ENCODE measurements at regions not wholly inside any gene's neighbourhood (a gene's known extent, or its start where the extent isn't known, plus 50 kb on each side); places are given as distances from the start of the nearest gene placed in this dataset.
"Not testable (repeated sequence)": the region's sequence is repeated elsewhere in the genome, so short reads cannot be mapped to it uniquely, and the experiment has no call there.

GRCh38 chr3:171979081-171979480, 60.3 kb upstream of the FNDC3B start:
- no peak for DNase-seq (ENCODE audit: low read depth in 4 of 4, low spot score in 3 of 4)

- DNase-seq (ENCODE audit: low read depth in 4 of 4, low spot score in 3 of 4) = no peak
Measured at GRCh38 chr3:171980578-171981270, 58.7 kb upstream of the FNDC3B start.

GRCh38 chr3:171981271-171981605, 58.1 kb upstream of the FNDC3B start:
- no peak for DNase-seq (ENCODE audit: low read depth in 4 of 4, low spot score in 3 of 4)

GRCh38 chr3:171982828-171983227, 56.5 kb upstream of the FNDC3B start:
- no peak for DNase-seq (ENCODE audit: low read depth in 4 of 4, low spot score in 3 of 4)

- DNase-seq (ENCODE audit: low read depth in 4 of 4, low spot score in 3 of 4) = not testable (repeated sequence)
Measured at GRCh38 chr3:171983685-171984084, 55.7 kb upstream of the FNDC3B start.

- no peak for DNase-seq (ENCODE audit: low read depth in 4 of 4, low spot score in 3 of 4)
Measured at GRCh38 chr3:171984883-171985282, 54.5 kb upstream of the FNDC3B start.

- no peak for DNase-seq (ENCODE audit: low read depth in 4 of 4, low spot score in 3 of 4)
Measured at GRCh38 chr3:171986176-171986575, 53.2 kb upstream of the FNDC3B start.

GRCh38 chr3:171986757-171987518, 52.4 kb upstream of the FNDC3B start:
- DNase-seq (ENCODE audit: low read depth in 4 of 4, low spot score in 3 of 4) = no peak

Data from right renal pelvis (tissue), 4 donors.